ENCODE measurements at regions not wholly inside any gene's neighbourhood (a gene's known extent, or its start where the extent isn't known, plus 50 kb on each side); places are given as distances from the start of the nearest gene placed in this dataset.

- TF ChIP-seq CTCF (IDR thresholded peaks at IDR 0.05) (no peak), EP300 (IDR thresholded peaks at IDR 0.05) (no peak)
Measured at GRCh38 chr18:72041313-72042032, 502.7 kb downstream of the CBLN2 start.

Measured in tibial nerve (tissue), 4 donors.